B cell (primary cell): ENCODE measurements at regions not wholly inside any gene's neighbourhood (a gene's known extent, or its start where the extent isn't known, plus 50 kb on each side); places are given as distances from the start of the nearest gene placed in this dataset.

Experiments used
- EZH2 ChIP-seq: IDR thresholded peaks from 2 replicates; pipeline ENCODE4 v1.6.1; 2012; ENCODE audit warnings: borderline replicate concordance, low read depth, mild to moderate bottlenecking, moderate library complexity, low read length; ENCODE audit not compliant: insufficient read depth, poor library complexity, severe bottlenecking
- TF ChIP-seq, protein P1 (sequence below): fragments of 200-600 bp; IDR thresholded peaks from one replicate; pipeline ENCODE4 v1.8.0; 2022; ENCODE audit warnings: antibody characterized with exemption, mild to moderate bottlenecking

DNA sequence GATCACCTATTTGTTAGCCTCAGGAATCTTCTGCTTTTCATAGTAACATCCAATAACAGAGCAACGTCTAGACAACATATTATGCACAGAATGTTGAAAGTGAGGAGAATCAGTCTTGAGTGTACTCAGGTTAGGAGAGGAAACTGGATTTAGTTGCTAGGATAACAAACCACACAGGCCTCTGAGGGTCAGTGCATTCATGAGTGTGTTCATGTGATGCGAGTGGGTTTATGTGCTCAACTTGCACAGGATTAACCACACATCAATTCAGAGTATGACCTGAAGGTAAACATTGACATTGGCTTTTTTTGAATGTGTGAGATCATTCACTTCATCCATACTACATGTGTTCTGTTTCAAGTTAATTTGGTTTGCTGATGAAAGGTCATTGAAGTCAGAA is 287.6 kb downstream of the DIPK2A start:
- TF ChIP-seq, protein P1, sequence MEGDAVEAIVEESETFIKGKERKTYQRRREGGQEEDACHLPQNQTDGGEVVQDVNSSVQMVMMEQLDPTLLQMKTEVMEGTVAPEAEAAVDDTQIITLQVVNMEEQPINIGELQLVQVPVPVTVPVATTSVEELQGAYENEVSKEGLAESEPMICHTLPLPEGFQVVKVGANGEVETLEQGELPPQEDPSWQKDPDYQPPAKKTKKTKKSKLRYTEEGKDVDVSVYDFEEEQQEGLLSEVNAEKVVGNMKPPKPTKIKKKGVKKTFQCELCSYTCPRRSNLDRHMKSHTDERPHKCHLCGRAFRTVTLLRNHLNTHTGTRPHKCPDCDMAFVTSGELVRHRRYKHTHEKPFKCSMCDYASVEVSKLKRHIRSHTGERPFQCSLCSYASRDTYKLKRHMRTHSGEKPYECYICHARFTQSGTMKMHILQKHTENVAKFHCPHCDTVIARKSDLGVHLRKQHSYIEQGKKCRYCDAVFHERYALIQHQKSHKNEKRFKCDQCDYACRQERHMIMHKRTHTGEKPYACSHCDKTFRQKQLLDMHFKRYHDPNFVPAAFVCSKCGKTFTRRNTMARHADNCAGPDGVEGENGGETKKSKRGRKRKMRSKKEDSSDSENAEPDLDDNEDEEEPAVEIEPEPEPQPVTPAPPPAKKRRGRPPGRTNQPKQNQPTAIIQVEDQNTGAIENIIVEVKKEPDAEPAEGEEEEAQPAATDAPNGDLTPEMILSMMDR: no peak
- no peak for TF ChIP-seq EZH2
